A549 (cell line): ENCODE measurements at regions not wholly inside any gene's neighbourhood (a gene's known extent, or its start where the extent isn't known, plus 50 kb on each side); places are given as distances from the start of the nearest gene placed in this dataset.

ENCODE experiments used
- ATAC-seq, 2 experiments: fragments of 200-7000 bp in 1 of 2; fragments of >200 bp in 1 of 2; cut with Nextera tagmentation in 1 of 2; cut with Tn5 transposase in 1 of 2; 3 replicates each; pipeline versions ENCODE4 v1.8.0 to v1.9.1; 2018 to 2020; ENCODE audit warnings: mild to moderate bottlenecking in 1 of 2, moderate library complexity in 1 of 2
- CTCF ChIA-PET: fragments of 300-600 bp; sonication (Branson Sonifier 250); formaldehyde crosslinking; extraction: SDS; loops from one replicate; lab custom pipeline; 2021; ENCODE audit warnings: antibody characterized with exemption, inconsistent platforms; lab: Yijun Ruan, JAX
- POLR2A ChIA-PET: fragments of 350-600 bp; formaldehyde crosslinking; extraction: SDS; loops from one replicate; lab custom pipeline; 2021; ENCODE audit warnings: antibody characterized with exemption, inconsistent platforms; lab: Yijun Ruan, JAX
- DNase-seq, 2 experiments: peaks; one replicate each; pipeline versions ENCODE4 v3.0.0 to v3.0.0-alpha.2; 2011 to 2016; ENCODE audit warnings: low read depth in 1 of 2, low spot score in 1 of 2
- FAIRE-seq: peaks from 2 replicates; lab custom pipeline; 2011; peaks lifted over from hg19 to GRCh38; lab: Jason Lieb, UNC
- H3K27ac ChIP-seq, 2 experiments: fragments of >200 bp; sonication (Bioruptor Twin); formaldehyde crosslinking; 3 replicates each; pipeline ENCODE4 v1.5.1; 2016 to 2017
- H3K4me1 ChIP-seq: fragments of >200 bp; sonication (Bioruptor Twin); formaldehyde crosslinking; 3 replicates; pipeline ENCODE4 v1.6.1; 2016
- H3K4me2 ChIP-seq: fragments of >200 bp; sonication (Bioruptor Twin); formaldehyde crosslinking; 3 replicates; pipeline ENCODE4 v1.6.1; 2016
- H3K4me3 ChIP-seq: fragments of >200 bp; sonication (Bioruptor Twin); formaldehyde crosslinking; 3 replicates; pipeline ENCODE4 v1.5.1; 2016
- H3K9me3 ChIP-seq: fragments of >200 bp; sonication (Bioruptor Twin); formaldehyde crosslinking; 3 replicates; pipeline ENCODE4 v1.6.1; 2016
- ATOH8 ChIP-seq: fragments of 250-450 bp; sonication (Bioruptor Pico); IDR thresholded peaks from 2 replicates; pipeline ENCODE4 v1.5.0; 2020; ENCODE audit warnings: low read depth, mild to moderate bottlenecking, moderate library complexity
- CBX2 ChIP-seq: fragments of 200-600 bp; sonication (generic); IDR thresholded peaks from 2 replicates; pipeline ENCODE4 v1.6.1; 2016; ENCODE audit warnings: low read depth, mild to moderate bottlenecking, borderline replicate concordance
- CTCF ChIP-seq: fragments of >200 bp; sonication (Bioruptor Twin); formaldehyde crosslinking; IDR thresholded peaks from 3 replicates; pipeline ENCODE4 v1.5.1; 2016
- EHF ChIP-seq: fragments of 250-450 bp; sonication (Bioruptor Pico); IDR thresholded peaks from 2 replicates; pipeline ENCODE4 v1.5.0; 2020; ENCODE audit warnings: mild to moderate bottlenecking
- EHMT2 ChIP-seq: fragments of 200-600 bp; sonication (generic); IDR thresholded peaks from 2 replicates; pipeline ENCODE4 v1.6.1; 2016; ENCODE audit warnings: antibody characterized with exemption, low read depth, mild to moderate bottlenecking, moderate library complexity
- ESRRA ChIP-seq: fragments of 150-350 bp; IDR thresholded peaks from 2 replicates; pipeline ENCODE4 v1.6.1; 2014; ENCODE audit warnings: mild to moderate bottlenecking, low read length, borderline replicate concordance
- FOSL2 ChIP-seq, 2 experiments: fragments of 450-650 bp in 1 of 2; fragments of >200 bp in 1 of 2; sonication (Bioruptor Twin) in 1 of 2; formaldehyde crosslinking; IDR thresholded peaks; 2 replicates each; pipeline versions ENCODE4 v1.5.0 to v1.6.1; 2016 to 2020; ENCODE audit warnings: mild to moderate bottlenecking in 1 of 2, moderate library complexity in 1 of 2
- GATA3 ChIP-seq: IDR thresholded peaks from 2 replicates; pipeline ENCODE4 v1.6.1; 2012; ENCODE audit warnings: borderline replicate concordance
- HDAC2 ChIP-seq: fragments of 200-600 bp; sonication (generic); IDR thresholded peaks from 2 replicates; pipeline ENCODE4 v1.6.1; 2016
- HES2 ChIP-seq: fragments of >200 bp; sonication (Bioruptor Twin); formaldehyde crosslinking; IDR thresholded peaks from 2 replicates; pipeline ENCODE4 v1.6.1; 2016
- HEYL ChIP-seq: fragments of 250-450 bp; sonication (Bioruptor Pico); IDR thresholded peaks from 2 replicates; pipeline ENCODE4 v1.8.0; 2021; ENCODE audit warnings: mild to moderate bottlenecking, moderate library complexity
- HMGXB4 ChIP-seq: fragments of 250-450 bp; sonication (Bioruptor Pico); IDR thresholded peaks from 2 replicates; pipeline ENCODE4 v1.5.0; 2021; ENCODE audit warnings: mild to moderate bottlenecking, moderate library complexity, borderline replicate concordance
- HOXA7 ChIP-seq: fragments of 250-450 bp; sonication (Bioruptor Pico); IDR thresholded peaks from 2 replicates; pipeline ENCODE4 v1.5.0; 2020; ENCODE audit warnings: mild to moderate bottlenecking, moderate library complexity
- JUN ChIP-seq, 2 experiments: fragments of >200 bp; sonication (Bioruptor Twin); formaldehyde crosslinking; IDR thresholded peaks; 2 replicates in 1 of 2; 3 replicates in 1 of 2; pipeline ENCODE4 v1.6.1; 2016 to 2017
- JUNB ChIP-seq: fragments of >200 bp; sonication (Bioruptor Twin); formaldehyde crosslinking; IDR thresholded peaks from 2 replicates; pipeline ENCODE4 v1.6.1; 2016
- KDM5A ChIP-seq: fragments of 200-600 bp; sonication (generic); IDR thresholded peaks from 2 replicates; pipeline ENCODE4 v1.6.1; 2016; ENCODE audit warnings: antibody characterized with exemption, mild to moderate bottlenecking
- PBX3 ChIP-seq: IDR thresholded peaks from 2 replicates; pipeline ENCODE4 v1.6.1; 2012
- POLR2AphosphoS2 ChIP-seq: conservative IDR thresholded peaks from 2 replicates; pipeline ENCODE4 v1.6.1; 2012; ENCODE audit warnings: low read length, improper control_type of control experiment, inconsistent platforms
- REST ChIP-seq: fragments of 200-600 bp; sonication (generic); IDR thresholded peaks from 2 replicates; pipeline ENCODE4 v1.6.1; 2016; ENCODE audit warnings: antibody characterized with exemption, mild to moderate bottlenecking, moderate library complexity
- TFCP2L1 ChIP-seq: fragments of 250-450 bp; sonication (Bioruptor Pico); IDR thresholded peaks from 2 replicates; pipeline ENCODE4 v1.5.0; 2021; ENCODE audit warnings: mild to moderate bottlenecking
- USF2 ChIP-seq: fragments of 450-650 bp; IDR thresholded peaks from 2 replicates; pipeline ENCODE4 v1.6.1; 2014; ENCODE audit warnings: antibody characterized with exemption
- ZFP36 ChIP-seq: fragments of 450-650 bp; IDR thresholded peaks from 2 replicates; pipeline ENCODE4 v1.6.1; 2014; ENCODE audit warnings: borderline replicate concordance; ENCODE audit not compliant: partially characterized antibody
- ZNF302 ChIP-seq: fragments of 250-450 bp; sonication (Bioruptor Pico); IDR thresholded peaks from 2 replicates; pipeline ENCODE4 v1.9.0; 2021; ENCODE audit warnings: inconsistent platforms, mild to moderate bottlenecking, moderate library complexity
- ZSCAN20 ChIP-seq: fragments of 250-450 bp; sonication (Bioruptor Pico); IDR thresholded peaks from 2 replicates; pipeline ENCODE4 v1.8.0; 2022; ENCODE audit warnings: mild to moderate bottlenecking, moderate library complexity
- WGBS: methylation state at CpG from one replicate; pipeline ENCODE4 v1.1.6; 2017; ENCODE audit errors: missing lambda C conversion rate; 5-methylcytosine and 5-hydroxymethylcytosine counted together

- ChIA-PET POLR2A (no interaction called here), CTCF (interaction anchor here (0.6 to 1.9 kb wide), 4 partner anchors 14 to 135 kb away, joined by 3 to 6 read pairs (median 3); partner anchors contain the start of gene IL12A)
- H3K4me2 ChIP-seq, result peak overlapping the region; percentile 6; the same call in 1 of the 3 replicates
- H3K27ac ChIP-seq, result peak overlapping the region; percentile 8 to 21; a peak in 3 of 6 replicates
- H3K4me1 ChIP-seq, result peaks cover 18% of the 10 kb centered on the region
- ATAC-seq, result peak in 1 of 2 experiments; percentile 45; a peak in 2 of 6 replicates
- no peak overlapping the region for H3K4me3 ChIP-seq
- 0 out of 2 replicates have a peak, but pooled peaks have one; percentile 24 for TF ChIP-seq JUNB
- no peak for TF ChIP-seq ATOH8 (CRISPR knock-in tag)
- TF ChIP-seq HEYL (CRISPR knock-in tag), result no peak
- TF ChIP-seq USF2, result no peak
- TF ChIP-seq KDM5A, result no peak
- no peak for TF ChIP-seq HOXA7 (CRISPR knock-in tag)
- no peak for TF ChIP-seq EHMT2
- 0 out of 2 replicates have a peak, but pooled peaks have one; percentile 7 for TF ChIP-seq FOSL2 (IDR thresholded peaks at IDR 0.05)
- TF ChIP-seq FOSL2 (CRISPR knock-in tag; IDR thresholded peaks at IDR 0.05), result no peak
- TF ChIP-seq EHF (CRISPR knock-in tag), result no peak
- no peak for TF ChIP-seq CBX2
- no peak for TF ChIP-seq TFCP2L1
- no peak for TF ChIP-seq HMGXB4 (CRISPR knock-in tag)
- H3K9me3 ChIP-seq, result no peaks in the 10 kb centered on the region
- DNase-seq, result peak in 1 of 2 experiments; percentile 16
- no peak for FAIRE-seq
- WGBS, result 46% methylated on average over 5 of the region's 5 CpGs
These were observed 110.7 kb upstream of the IL12A start for GRCh38 chr3:159877924-159878323.

- H3K4me3 ChIP-seq, result no peak overlapping the region
- FAIRE-seq (no peak), ATAC-seq (no peak), DNase-seq (no peak)
- WGBS, result 85% methylated on average over 2 of the region's 2 CpGs
- no peak overlapping the region; a peak in 1 of 6 replicates for H3K27ac ChIP-seq
- H3K4me1 ChIP-seq, result peaks cover 9% of the 10 kb centered on the region; the same call in 2 of the 3 replicates
- no peak overlapping the region for H3K4me2 ChIP-seq
- ChIA-PET POLR2A (no interaction called here), CTCF (interaction anchor here (1.0 to 18.8 kb wide), 6 partner anchors 15 to 126 kb away, joined by 3 to 450 read pairs (median 5); partner anchors contain the start of gene IL12A)
- H3K9me3 ChIP-seq, result no peaks in the 10 kb centered on the region
- TF ChIP-seq FOSL2 (IDR thresholded peaks at IDR 0.05), result no peak
- no peak for TF ChIP-seq FOSL2 (CRISPR knock-in tag; IDR thresholded peaks at IDR 0.05)
- TF ChIP-seq ZFP36, result no peak
- no peak for TF ChIP-seq ZNF302 (CRISPR knock-in tag)
- TF ChIP-seq ESRRA, result no peak
- TF ChIP-seq POLR2AphosphoS2, result no peak
- no peak for TF ChIP-seq HDAC2
- no peak for TF ChIP-seq HMGXB4 (CRISPR knock-in tag)
- no peak for TF ChIP-seq REST
- no peak for TF ChIP-seq HES2
- no peak for TF ChIP-seq ZSCAN20 (CRISPR knock-in tag)
- no peak for TF ChIP-seq TFCP2L1
- TF ChIP-seq JUN (IDR thresholded peaks at IDR 0.05), result no peak
- no peak for TF ChIP-seq GATA3
- no peak for TF ChIP-seq CTCF
- TF ChIP-seq PBX3, result no peak
These were observed 109.5 kb upstream of the IL12A start for GRCh38 chr3:159879146-159879545.
